Tibial artery (tissue), 4 donors: ENCODE measurements at regions not wholly inside any gene's neighbourhood (a gene's known extent, or its start where the extent isn't known, plus 50 kb on each side); places are given as distances from the start of the nearest gene placed in this dataset.

Source experiments
- DNase-seq, 2 donors: peaks; one replicate each; pipeline ENCODE4 v3.0.0-alpha.2; 2019
- H3K27ac ChIP-seq, 2 donors: fragments of 200-600 bp; sonication (generic) in 1 of 2; 1 replicate in 1 of 2; 2 replicates in 1 of 2; pipeline ENCODE4 v1.5.1; 2018 to 2019; ENCODE audit warnings: mild to moderate bottlenecking in 1 of 2
- H3K27me3 ChIP-seq, 2 donors: fragments of 200-600 bp; sonication (generic) in 1 of 2; one replicate each; pipeline versions ENCODE4 v1.5.1 to v1.6.0; 2016 to 2019
- H3K36me3 ChIP-seq, 3 donors: fragments of 200-600 bp; sonication (generic) in 2 of 3; one replicate each; pipeline ENCODE4 v1.5.1; 2016 to 2019; ENCODE audit warnings: mild to moderate bottlenecking in 2 of 3
- H3K4me1 ChIP-seq, 4 donors: fragments of 200-600 bp; sonication (generic) in 2 of 4; 1 replicate in 3 of 4; 2 replicates in 1 of 4; pipeline ENCODE4 v1.5.1; 2016 to 2019
- H3K4me3 ChIP-seq, 2 donors: fragments of 200-600 bp; sonication (generic) in 1 of 2; 1 replicate in 1 of 2; 2 replicates in 1 of 2; pipeline ENCODE4 v1.5.1; 2018 to 2019; ENCODE audit warnings: mild to moderate bottlenecking in 2 of 2
- H3K9me3 ChIP-seq, 3 donors: fragments of 200-600 bp; sonication (generic) in 1 of 3; one replicate each; pipeline ENCODE4 v1.5.1; 2016 to 2019
- CTCF ChIP-seq, 2 experiments: fragments of 200-600 bp in 1 of 2; fragments of 450-650 bp in 1 of 2; IDR thresholded peaks; one replicate each; pipeline ENCODE4 v1.5.1; 2017 to 2019; ENCODE audit warnings: antibody characterized with exemption in 2 of 2, mild to moderate bottlenecking in 1 of 2, moderate library complexity in 1 of 2
- intact Hi-C: fragments of 100-400 bp; cut with DNase I; formaldehyde crosslinking; loops from one replicate; pipeline ENCODE4 v1.15.0; 2023; ENCODE audit warnings: low total_unique reads

DNA sequence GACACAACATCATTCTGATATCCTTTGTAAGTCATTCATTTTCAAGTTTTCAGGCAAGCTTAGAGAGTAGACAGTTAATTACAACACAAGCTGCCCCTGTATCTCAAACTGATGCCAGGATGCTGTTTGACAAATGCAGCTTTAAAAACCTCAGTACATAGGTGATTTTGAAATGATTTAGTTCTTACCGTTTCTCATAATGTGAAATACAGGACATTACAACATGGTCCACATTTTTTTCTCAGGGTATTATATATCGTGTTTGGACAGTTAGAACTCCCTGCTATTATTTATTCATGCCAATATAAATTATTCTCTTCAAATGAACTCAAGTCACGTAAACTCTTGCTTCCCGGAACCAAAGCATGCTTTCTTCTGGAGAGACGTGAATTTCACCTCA, 1013.9 kb downstream of the EPHA3 start:
- H3K27ac ChIP-seq = no peak overlapping the region
- intact Hi-C loops = no loop called here
- DNase-seq = no peak

DNA sequence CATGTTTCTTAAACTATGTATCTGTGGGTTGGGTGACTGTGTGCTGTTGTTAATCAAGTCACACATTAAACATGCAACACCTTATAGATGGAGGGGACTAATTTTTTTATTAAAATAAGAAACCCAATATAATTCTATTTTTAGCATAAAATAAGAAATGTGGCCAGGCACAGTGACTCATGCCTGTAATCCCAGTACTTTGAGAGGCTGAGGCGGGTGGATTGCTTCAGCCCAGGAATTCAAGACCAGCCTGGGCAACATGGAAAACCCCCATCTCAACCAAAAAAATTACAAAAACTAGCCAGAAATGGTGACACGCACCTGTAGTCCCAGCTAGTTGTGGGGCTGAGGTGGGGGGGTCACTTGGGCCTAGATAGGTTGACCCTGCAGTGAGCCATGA, 1021.0 kb downstream of the EPHA3 start:
- no peaks in the 10 kb centered on the region for H3K36me3 ChIP-seq
- H3K27me3 ChIP-seq = no peaks in the 10 kb centered on the region
- TF ChIP-seq CTCF (IDR thresholded peaks at IDR 0.05) = no peak
- intact Hi-C loops = no loop called here
- no peak for DNase-seq
- peaks cover 0 to 15% (median 0%) of the 10 kb centered on the region in 3 donors for H3K9me3 ChIP-seq
- no peak overlapping the region for H3K27ac ChIP-seq
- H3K4me1 ChIP-seq = no peaks in the 10 kb centered on the region
- H3K4me3 ChIP-seq = no peak overlapping the region

More for the DNA sequence above, 1013.9 kb downstream of the EPHA3 start:
- TF ChIP-seq CTCF (IDR thresholded peaks at IDR 0.05) = no peak
- Histone ChIP-seq H3K4me3 (no peak overlapping the region), H3K9me3 (peaks cover 0 to 4% (median 0%) of the 10 kb centered on the region in 3 donors), H3K27me3 (no peaks in the 10 kb centered on the region), H3K36me3 (no peaks in the 10 kb centered on the region), H3K4me1 (no peaks in the 10 kb centered on the region)

DNA sequence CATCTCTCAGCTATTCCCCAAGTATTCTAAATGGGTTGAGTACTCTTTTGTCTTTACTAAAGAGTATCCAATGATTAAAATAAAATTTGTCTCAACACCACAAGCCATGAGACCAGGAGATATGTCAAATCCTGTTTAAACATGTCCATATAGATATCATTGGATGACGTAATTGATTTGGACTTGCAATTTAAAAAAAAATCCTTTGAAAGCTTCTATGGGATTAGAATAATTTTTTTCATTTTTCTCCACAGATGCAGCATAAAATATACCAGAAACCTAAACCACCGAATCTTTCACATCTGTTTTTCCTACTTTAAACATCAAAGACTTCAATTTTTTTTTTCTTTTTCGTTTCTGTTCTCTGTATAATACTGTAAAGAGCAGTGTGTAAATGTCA, 1022.3 kb downstream of the EPHA3 start:
- Histone ChIP-seq H3K4me3 (no peak overlapping the region), H3K27me3 (no peaks in the 10 kb centered on the region), H3K36me3 (no peaks in the 10 kb centered on the region), H3K27ac (no peak overlapping the region), H3K9me3 (peaks cover 0 to 15% (median 0%) of the 10 kb centered on the region in 3 donors), H3K4me1 (no peaks in the 10 kb centered on the region)
- no peak for TF ChIP-seq CTCF (IDR thresholded peaks at IDR 0.05)
- intact Hi-C loops = no loop called here
- DNase-seq = no peak

DNA sequence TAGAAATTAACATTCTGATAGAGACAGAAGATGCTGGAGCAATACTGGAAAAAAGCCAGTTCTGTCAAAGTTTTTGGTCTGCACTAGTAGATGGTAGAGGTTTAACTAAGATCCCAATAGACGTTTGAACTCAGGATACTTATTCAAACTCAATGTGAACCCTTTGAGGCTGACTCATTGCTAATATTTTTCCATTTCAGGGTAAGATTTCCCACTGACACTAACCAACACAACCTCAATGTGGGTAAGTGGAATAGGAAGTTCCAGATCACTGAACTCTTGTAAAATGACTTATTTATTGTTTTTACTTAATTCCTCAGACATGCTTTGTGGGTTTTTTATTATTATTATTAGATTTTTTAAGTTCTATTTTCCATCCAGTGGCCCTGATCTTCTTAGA, 1024.8 kb downstream of the EPHA3 start:
- no peak for DNase-seq
- Histone ChIP-seq H3K4me1 (no peaks in the 10 kb centered on the region), H3K27ac (no peak overlapping the region), H3K27me3 (no peaks in the 10 kb centered on the region), H3K9me3 (peaks cover 0 to 12% (median 0%) of the 10 kb centered on the region in 3 donors), H3K36me3 (no peaks in the 10 kb centered on the region), H3K4me3 (no peak overlapping the region)
- TF ChIP-seq CTCF (IDR thresholded peaks at IDR 0.05) = no peak
- intact Hi-C loops = no loop called here

DNA sequence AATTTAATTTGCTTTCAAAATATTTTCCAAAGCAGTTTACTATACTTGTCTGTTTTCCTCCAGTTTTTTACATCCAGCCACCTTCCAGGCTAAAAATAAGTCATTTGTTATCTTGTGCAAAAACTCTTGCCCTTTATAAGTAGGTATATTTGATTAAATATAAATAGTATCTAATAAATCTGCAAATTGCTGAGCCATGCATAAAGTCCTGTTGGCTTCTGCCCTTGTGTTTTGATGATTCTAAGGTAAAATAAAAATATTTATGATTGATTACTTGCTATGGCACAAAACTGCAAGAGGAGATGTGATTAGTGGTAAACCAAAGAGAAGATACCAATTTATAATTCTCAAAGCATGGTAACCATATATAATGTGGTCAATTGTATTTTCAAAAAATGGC, 1026.7 kb downstream of the EPHA3 start:
- no peaks in the 10 kb centered on the region for H3K9me3 ChIP-seq
- H3K4me3 ChIP-seq = no peak overlapping the region
- no peak for TF ChIP-seq CTCF (IDR thresholded peaks at IDR 0.05)
- no peaks in the 10 kb centered on the region for H3K4me1 ChIP-seq
- DNase-seq = no peak
- intact Hi-C loops = no loop called here
- no peak overlapping the region for H3K27ac ChIP-seq
- H3K27me3 ChIP-seq = no peaks in the 10 kb centered on the region
- H3K36me3 ChIP-seq = no peaks in the 10 kb centered on the region
